Activated CD4-positive, alpha-beta T cell treated with anti-CD3 and anti-CD28 coated beads for 48 hours (primary cell): ENCODE measurements at regions not wholly inside any gene's neighbourhood (a gene's known extent, or its start where the extent isn't known, plus 50 kb on each side); places are given as distances from the start of the nearest gene placed in this dataset.

ENCODE experiments used
- DNase-seq: peaks from one replicate; pipeline ENCODE4 v3.0.0-alpha.2; 2020

DNA sequence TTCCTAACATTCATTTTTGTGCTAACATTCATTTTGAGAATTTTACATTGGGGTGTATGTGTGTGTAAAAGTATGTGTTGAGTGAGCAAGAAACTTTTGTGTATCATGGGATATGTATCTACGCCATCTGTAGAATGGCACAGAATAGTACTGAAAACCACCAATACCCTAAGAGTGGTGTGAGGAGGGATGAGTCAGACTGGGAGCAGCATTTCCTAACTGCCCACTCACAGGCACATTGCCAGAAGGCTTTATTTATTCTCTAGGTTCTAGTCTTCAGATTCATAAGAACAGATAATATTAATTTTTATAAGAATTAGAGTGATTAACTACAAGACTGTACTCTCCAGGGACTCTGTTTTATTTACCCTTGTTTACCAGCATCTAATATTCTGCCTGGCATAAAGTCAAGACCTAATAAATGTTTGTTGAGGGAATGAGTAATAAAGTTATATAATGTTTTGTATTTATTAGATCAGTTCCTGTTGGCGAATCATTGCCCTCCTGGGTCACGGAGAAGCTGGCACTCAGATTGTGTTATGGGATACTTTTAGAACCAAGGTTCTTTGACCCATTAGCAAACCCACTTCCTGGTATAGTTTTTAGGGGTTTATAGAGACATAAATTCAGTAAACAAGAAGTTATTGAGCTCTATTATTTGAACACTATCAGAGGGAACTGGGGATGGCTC lies 159.1 kb upstream of the PPP2R2B start:
- DNase-seq: no peak

DNA sequence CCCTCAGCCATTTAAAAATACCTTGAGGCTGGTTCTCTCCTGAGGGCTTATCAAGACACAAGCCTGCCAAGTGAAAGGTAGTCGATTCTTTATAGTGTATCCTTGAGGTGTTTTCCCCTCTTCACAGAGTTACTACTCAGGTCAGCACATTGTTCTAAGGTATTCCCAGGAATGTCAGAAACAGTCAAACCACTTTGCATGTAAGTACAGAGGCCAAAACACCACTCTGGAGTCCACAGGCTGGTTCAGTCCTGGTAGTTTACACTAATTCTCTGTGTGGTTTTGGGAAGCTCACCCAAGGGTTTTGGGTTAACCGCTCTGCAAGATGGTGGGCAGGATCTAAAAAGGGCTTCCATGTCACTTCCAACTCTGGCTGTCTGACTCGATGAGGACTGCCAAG lies 162.3 kb upstream of the PPP2R2B start:
- DNase-seq: no peak

DNA sequence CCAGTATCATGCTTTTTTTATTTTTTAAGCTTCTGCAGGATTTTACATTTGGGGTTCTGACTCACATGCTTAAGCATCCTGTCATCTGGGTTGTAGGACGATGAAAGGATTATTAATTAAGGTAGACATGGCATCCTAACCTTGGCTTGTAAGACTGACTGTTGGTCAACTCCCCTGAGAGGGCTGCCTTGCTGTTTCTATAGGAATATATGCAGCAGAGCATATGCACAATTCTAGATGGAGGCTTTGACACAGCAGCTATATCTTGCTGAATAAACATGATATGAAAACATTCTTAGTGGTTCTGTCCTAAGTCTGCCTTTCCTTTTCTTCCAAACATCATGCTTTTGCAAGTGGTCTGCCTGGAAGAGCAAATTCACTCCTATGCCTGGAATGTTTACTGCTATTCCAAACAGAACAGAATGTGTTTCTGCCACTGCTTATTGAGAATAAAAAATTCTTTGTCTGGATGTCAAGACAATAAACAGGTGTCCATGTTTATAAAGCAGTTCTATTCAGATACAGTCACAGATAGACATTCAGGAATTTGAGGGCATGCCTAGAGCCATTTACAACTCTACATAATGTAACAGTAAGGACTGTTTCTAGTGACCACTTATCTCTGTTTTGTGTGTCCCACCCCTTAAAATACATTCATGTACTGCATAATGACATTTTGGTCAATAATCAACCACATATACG lies 166.2 kb upstream of the PPP2R2B start:
- no peak for DNase-seq

DNA sequence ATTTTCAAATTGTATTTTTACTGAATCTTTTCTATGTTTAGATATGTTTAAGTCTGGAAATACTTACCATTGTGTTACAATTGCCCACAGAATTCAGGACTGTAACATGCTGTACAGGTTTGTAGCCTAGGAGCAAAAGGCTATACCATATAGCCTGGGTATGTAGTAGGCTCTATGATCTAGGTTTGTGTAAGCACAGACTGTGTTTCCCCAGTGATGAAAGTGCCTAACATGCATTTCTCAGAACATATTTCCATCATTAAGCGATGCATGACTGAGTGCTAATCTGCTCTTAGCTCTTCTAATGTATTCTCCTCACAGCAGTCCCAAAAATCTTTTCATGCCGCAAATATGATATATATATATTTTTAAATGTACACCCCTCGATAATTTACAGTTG lies 166.7 kb upstream of the PPP2R2B start:
- DNase-seq: no peak

DNA sequence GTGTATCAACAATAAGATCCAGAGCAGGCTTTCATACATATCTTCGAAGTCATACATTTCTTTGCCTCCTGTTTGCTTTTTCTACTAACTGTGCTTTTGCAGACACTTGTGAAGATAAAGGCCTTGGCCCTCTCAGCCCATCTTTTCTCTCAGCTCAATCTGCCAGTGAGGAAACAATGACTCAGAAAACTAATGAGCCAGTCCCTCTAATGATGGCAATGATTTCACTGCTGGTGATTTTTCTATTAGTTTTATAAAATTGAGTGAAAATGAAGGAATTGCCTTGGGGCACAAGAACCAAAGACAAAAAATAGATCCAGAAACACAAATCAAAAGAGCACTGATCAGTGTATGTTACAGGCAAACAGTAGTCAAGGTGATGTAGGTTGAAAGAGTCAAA lies 167.7 kb upstream of the PPP2R2B start:
- no peak for DNase-seq

DNA sequence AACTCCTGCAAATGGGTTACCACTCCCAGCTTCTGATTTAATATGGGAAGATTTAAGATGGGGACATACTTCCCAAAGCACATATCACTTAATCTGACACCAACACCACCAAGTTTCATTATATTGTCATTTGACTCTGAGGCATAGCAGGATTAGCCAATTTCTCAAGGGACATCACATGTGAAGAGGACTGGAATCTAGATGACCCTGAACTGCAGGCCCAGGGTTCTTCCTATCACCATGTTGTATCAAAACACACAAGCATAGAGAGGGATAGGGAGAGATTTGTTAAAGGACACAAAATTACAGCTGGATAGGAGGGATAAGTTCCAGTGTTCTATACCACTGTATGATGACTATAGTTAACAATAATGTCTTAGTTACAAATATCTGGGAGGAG lies 168.3 kb upstream of the PPP2R2B start:
- DNase-seq: no peak

DNA sequence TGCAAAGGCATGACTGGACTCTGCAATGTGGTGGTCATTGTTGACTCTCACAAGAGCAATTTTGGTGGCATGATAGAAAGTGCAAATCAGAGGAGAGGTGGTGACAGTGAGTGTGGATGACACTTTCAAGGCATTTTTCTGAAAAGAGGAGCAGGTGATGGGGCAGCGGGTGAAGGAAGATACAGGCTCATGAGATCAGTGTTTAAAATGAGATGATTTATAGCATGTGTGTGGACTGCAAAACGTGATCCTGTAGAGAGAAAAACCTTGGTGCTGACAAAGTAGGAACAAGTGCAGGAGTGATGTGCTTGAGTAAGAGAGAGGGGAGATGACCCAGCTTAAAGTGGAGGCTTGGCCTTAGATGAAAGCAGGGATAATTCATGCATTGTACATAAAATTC lies 171.2 kb upstream of the PPP2R2B start:
- no peak for DNase-seq

DNA sequence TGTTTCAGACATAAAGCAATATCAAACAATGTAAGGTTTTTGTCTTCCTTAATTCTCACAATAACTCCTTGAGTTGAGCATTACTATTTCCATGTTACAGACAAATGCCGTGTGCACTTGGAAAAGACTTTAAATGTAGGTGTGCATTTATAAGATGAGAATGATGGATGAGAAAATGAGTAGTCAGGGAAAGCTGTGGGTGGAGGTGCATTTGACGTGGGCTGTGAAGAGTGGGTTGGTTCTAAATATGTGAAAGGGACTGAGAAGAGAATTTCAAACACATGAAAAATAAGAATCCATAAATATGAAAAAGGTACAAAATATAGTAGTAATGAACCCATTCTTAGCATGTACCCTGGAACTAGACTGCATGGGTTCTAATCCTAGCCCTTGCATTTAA lies 171.6 kb upstream of the PPP2R2B start:
- no peak for DNase-seq

DNA sequence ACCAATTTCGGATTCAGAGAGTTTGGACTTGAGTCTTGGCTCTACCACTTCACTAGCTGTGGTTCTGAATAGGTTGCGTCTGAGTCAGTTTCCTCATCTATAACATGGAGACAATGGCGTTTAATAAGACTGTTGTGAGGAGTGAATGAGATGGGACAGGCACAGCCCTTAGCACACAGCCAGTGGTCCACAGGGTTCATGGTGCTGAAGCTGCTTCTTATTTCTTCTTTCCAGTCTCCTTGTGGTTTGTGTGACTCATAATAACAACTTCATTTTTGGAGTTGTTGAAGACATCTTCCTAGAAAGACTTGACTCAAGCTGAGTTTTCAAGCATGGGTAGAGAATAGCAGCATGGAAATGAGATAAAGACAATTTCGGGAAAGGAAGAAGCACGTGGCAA lies 172.6 kb upstream of the PPP2R2B start:
- no peak for DNase-seq

DNA sequence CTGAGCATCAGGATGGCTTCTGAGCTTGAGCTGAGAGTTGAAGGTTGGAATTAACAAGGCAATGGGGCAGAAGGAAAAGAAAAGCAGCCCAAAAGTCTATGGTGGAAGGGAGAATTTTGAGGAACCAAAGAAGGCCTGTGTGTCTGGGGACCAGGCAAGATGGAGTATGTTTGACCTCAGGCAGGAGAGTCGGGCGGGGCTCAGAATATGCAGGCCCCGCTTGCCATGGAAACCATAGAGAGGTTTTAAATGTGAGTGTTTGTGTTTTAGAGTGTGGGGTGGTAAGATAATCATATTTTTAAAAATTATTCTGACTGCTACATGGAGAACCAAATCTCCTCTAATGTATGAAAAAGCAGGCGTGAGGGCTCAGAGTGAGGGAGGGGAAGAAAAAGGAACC lies 174.0 kb upstream of the PPP2R2B start:
- no peak for DNase-seq

DNA sequence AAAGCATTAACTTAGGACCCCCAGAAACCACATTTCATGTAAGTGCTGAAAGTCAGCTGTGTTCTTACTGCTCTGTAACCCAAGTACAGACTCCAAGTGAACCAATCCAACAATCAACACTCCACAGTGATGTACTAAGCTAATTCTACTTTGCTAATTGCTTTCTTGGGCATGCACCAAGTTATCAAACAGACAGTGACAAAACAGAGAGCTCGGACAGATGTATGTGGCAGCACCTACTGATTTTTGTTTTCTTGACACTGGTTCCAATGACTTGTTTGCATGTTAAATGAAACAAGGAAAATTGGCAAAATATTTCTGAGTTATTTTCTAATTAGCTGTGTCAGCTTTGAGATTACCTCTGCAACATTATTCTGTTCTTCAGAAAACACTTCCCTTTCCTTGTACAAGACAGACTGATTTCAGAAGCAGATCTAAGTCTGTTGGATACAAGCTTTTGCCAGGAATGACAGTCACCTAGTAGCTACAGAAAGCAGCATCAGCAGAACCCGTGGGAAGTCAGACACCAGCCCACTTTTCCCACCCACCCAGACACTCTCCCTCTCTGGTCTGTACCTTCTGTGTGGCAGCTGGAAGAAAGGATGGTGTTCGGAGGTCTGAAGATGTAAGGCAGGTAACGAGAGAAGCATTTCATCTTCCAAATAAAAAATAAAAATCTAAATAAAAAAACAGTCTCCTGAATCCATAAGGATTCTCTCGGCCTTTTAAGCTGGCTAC lies 176.7 kb upstream of the PPP2R2B start:
- no peak for DNase-seq

DNA sequence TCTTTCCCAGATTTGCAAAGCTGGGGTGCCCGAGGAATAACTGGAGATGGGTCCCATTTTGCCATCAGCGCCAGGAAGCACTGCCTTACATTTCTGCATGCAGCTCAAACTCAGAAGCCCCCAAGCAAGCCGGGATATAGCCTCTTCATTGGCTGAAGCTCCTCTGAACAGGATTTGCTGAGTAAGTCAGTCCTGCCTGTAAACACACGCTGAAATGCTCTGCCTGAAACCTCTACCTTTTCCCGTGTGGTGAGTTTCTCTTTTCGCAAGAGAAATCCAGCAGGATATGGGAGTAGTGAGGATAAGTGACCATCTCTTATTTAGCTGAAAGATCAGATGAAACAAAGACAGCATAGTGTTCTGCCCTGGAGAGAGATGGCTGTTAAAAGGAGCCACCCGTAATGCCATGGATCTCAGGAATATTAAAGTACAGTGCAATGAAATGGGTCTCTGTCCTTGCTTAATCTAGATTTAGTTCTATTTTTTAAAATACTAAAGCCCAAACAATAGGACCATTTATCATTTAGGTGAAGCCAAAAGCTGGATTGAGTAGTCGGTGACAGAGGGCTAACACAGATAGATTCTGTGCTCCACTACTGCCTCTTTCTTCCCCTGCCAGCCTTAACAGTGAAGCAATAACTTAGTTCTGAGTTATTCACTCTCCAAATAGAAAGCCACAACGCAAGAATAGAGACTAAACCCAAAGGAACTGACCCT lies 177.5 kb upstream of the PPP2R2B start:
- DNase-seq: no peak

DNA sequence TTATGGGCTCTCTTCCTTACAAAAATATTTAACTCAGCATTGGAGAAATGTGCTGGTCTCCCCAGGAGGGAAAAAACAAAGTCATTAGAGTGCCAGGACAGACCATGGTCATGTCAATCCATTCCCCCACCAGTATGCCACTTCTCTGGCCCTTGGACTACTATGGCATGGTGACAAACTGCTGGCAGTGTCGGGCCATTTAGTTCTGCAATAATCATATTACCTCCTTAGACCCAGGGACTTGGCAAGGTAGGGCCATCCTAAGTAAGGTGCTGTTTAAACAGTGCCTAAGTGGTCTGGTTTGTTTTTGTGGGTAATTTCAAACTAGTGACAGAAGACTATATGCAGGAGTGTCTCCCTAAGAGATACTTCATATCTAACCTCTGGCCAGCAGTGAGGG lies 177.8 kb upstream of the STK32A start:
- DNase-seq: no peak

DNA sequence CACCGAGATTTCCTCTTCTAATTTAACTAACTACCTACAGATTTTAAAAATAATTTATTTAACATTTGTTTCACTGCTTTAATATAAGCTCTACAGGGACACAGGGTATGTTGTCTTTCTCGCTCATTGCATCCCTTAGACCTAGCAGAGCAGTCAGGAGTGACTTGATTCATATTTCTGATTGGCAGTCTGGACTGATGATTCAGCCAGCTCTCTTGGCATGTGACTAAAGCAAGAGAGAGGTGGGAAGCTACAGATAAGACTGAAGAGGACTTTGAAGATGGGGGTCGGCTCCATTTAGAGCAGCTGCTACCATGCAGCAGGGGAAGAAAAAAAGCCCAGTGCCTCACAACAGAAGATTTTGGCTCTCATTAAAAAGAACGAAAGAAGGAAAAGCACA lies 173.4 kb upstream of the STK32A start:
- no peak for DNase-seq

DNA sequence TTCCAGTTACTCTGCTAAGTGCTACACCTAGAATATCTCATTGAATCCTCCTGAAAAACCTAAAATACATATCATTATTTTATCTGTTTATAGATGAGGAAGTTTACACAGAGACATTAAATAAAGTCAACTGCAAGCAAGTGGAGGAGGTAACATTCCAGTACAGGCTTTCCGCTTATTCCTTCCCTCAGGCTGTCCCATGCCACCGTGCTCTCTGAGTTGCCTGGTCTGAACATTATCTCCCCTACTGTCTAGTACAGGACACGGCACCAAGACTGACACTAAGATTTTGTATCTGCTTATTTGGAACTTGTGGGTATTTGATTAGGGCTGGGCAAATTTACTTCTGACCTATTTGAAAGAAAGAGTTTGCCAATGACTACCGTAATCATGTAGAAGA lies 172.4 kb upstream of the STK32A start:
- DNase-seq: no peak

DNA sequence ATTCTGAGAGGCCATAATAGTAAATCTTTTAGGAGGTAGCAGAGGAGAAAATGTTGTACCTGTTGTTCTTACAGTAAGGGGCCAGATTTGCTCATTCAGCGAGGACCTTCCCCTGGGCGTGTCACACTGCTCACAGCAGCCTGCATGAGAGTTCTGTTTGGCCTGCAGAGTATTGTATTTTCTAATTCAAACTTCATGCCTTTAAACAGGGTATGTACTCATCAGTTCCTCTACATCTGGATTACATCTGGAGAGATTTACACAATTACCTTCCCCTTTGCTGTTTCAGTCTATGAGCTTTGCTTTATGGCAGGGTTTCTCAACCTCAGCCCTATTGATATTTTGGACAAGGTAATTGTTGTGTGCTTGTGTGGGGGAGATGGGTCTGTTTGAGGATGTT lies 170.9 kb upstream of the STK32A start:
- DNase-seq: no peak

DNA sequence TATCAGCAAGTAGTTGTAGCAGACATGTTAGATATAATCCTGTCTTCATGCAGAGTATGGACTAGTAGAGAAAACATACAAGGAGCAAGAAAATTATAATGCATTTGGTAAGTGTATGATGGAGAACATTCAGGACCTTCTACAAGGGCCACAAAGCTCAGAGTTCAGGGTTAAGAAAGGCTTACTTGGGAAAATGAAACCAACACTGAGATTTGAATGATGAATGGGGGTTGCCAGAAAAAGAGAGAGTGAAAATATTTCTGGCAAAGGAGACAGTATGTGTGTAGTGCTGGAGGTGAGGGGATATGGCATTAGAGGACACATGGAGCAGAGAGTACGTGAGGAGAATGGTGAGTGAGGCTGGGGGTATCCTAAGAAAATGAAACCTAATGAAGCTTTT lies 169.8 kb upstream of the STK32A start:
- no peak for DNase-seq

DNA sequence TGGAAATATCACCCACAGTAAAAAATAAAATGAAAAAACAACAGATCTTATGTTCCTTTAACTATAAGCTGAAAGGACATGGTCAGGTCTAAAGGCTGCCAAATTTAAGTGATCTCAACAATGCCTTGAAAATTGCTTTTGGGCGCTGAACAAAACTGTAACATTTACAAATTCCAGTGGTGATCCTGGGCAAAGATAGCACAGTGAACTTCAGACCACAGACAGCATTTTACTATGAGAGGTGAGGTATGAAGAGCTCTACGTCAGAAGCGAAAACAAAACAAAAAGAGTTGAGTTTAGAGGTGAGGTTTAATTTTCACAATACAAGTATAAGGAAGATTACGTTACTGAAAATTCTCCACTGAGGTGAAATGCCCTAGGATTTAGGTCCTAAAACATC lies 165.8 kb upstream of the STK32A start:
- no peak for DNase-seq

DNA sequence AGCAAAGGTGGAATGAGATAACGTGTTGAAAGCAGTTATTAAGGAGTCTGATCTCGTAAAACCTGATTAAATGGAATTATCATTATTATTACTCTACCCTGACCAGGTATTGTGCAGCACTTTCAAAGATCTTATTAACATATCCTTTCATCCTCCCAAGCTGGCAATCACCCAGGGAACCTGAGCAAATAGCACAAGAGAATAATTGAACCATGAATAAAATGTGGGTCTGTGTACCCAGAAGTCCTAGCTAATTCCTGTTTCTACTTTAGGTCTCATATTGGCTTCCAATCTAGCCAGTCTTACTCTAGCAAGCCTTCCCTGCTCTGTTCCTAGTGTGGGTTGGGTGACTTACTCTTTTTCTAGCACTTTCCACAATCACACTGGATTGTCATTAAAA lies 162.2 kb upstream of the STK32A start:
- DNase-seq: no peak

DNA sequence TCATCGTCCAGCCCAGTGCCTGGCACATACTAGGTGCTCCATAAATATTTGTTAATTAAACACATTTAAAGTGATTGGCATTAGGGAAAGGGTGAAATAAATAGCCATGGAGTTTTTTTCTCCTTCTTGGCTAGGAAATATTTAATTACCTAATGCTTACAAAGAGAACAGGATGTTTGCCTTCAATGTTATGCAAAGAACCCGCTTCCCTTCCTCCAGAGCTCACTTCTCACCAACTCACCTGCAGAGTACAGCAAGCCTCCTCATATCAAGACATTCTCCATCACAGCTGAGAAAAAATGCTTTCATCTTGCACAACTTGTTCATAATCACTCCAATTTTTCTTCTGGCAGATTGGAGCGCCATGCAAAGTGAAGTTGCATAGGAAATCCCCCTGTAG lies 161.7 kb upstream of the STK32A start:
- no peak for DNase-seq

DNA sequence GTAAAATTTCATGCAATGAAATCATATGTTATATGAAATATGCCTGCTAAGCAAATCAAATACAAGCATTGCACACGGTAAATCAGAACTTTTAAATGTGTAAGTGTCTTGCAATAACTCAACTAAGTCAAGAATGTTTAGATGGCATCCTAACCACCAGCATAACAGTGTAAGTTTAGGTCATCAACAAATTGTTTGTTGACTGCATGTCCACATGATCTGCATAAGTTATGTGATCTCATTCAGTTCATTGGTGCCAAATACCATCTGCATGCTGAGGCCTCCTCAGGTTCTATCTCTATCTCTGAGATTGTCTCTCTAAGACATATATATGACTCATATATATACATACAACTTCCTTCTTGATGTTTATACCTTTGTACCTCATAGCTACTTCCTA lies 159.6 kb upstream of the STK32A start:
- no peak for DNase-seq

DNA sequence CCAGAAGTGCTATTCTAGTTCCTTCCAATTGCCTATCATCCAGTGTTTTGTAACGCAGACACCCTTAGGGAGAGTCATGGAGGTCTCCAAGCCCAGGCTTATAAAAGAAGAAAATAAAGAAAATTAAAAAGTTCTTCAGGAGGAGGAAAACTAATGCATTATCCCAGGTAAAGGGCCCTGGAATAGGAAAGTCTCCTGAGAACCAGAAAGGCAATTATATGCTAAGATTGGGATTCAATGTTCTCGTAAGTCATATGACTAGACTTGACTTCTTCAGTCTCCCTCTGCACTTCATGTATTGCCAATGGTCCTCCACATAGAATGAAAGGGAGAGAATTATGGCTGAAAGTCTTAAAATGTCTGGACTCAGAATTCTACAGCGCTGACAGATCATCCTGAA lies 154.4 kb upstream of the STK32A start:
- DNase-seq: no peak

DNA sequence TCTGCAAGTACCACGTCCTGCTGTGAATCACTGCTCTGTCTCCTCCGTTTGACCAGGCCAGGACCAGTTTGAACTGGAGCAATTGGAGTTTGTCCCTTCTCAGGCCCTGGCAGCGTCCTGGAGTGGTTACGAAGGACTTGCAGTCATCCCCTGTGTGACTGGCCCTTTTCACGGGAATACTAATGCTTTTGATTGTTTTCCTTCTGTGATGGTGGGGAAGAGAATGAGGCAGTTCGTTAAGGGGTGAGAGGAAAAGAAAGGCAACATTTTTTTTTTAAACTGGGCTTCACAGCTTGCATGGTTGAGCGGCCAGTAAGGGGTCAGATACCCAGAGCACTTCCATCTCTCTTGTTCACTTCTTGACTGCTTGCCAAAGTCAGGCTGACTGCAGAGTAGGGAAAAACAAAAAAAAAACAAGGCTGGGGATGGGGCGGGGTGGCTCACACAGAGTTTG lies 153.5 kb upstream of the STK32A start:
- DNase-seq: no peak

DNA sequence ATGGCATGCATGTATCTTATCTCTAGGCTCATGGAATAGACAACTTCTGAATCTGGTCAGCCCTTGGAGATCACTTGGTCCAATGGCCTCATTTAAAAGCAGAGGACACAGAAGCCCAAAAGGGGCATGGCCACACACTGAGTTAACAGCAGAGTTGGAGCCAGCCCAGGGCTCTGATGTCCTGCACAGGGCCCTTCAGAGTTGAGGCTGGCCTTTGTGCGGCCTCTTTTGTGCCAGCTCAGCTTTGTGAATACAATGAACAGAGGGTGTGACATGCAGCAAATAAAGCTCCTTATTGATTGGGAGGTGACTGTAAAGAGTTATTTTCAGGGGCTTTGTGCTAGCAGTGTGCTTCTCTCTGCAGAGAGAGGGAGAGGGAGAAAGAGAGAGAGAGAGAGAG lies 150.1 kb upstream of the STK32A start:
- DNase-seq: no peak
